K562 (cell line): ENCODE measurements at regions not wholly inside any gene's neighbourhood (a gene's known extent, or its start where the extent isn't known, plus 50 kb on each side); places are given as distances from the start of the nearest gene placed in this dataset.

Source experiments
- ATAC-seq: fragments of 200-7000 bp; cut with Tn5 transposase; 3 replicates; pipeline ENCODE4 v1.9.1; 2020; ENCODE audit warnings: moderate library complexity
- BruUV-seq: library from RNA; stranded (reverse); fragments of 400-500 nt; replicated peaks from 2 replicates; lab custom pipeline; 2021; lab: Mats Ljungman, UMichigan
- CTCF ChIA-PET: fragments of 300-600 bp; formaldehyde crosslinking; extraction: SDS; loops from one replicate; lab custom pipeline; 2021; ENCODE audit warnings: low intra/inter-chr PET ratio; lab: Yijun Ruan, JAX
- POLR2A ChIA-PET: fragments of 300-600, 350-650 bp; sonication (Branson Sonifier 250); formaldehyde crosslinking; extraction: SDS; loops from one replicate; lab custom pipeline; 2021; ENCODE audit warnings: antibody characterized with exemption, inconsistent platforms; lab: Yijun Ruan, JAX
- DNase-seq, 4 experiments: peaks; one replicate each; pipeline versions ENCODE4 v3.0.0 to v3.0.0-alpha.2; 2011 to 2018; ENCODE audit warnings: low spot score in 3 of 4, mixed read lengths in 3 of 4; ENCODE audit errors: extremely low read depth in 1 of 4
- FAIRE-seq: peaks from 2 replicates; lab custom pipeline; 2011; peaks lifted over from hg19 to GRCh38; lab: Jason Lieb, UNC
- H2AFZ ChIP-seq: 2 replicates; pipeline ENCODE4 v1.6.0; 2011; ENCODE audit warnings: low read depth, low read length, control low read depth, inconsistent platforms
- H3K27ac ChIP-seq: fragments of 200-600 bp; 3 replicates; pipeline ENCODE4 v1.8.0; 2011; ENCODE audit warnings: low read depth, mild to moderate bottlenecking, control low read depth, inconsistent platforms, low read length, moderate library complexity, mixed read lengths; ENCODE audit errors: extremely low read depth
- H3K27me3 ChIP-seq, 2 experiments: fragments of 300-600 bp in 1 of 2; 2 replicates in 1 of 2; 3 replicates in 1 of 2; pipeline versions ENCODE4 v1.6.0 to v1.8.0; 2011; ENCODE audit warnings: inconsistent platforms in 2 of 2, low read length in 2 of 2, mild to moderate bottlenecking in 1 of 2, mixed read lengths in 1 of 2, moderate library complexity in 1 of 2; ENCODE audit not compliant: control insufficient read depth in 2 of 2, insufficient read depth in 2 of 2
- H3K36me3 ChIP-seq: fragments of 300-600 bp; 3 replicates; pipeline ENCODE4 v1.8.0; 2011; ENCODE audit warnings: mild to moderate bottlenecking, low read length, inconsistent platforms; ENCODE audit not compliant: control insufficient read depth, insufficient read depth
- H3K4me1 ChIP-seq, 2 experiments: fragments of 200-600 bp in 1 of 2; replicated peaks in 1 of 2; 2 replicates in 1 of 2; 3 replicates in 1 of 2; pipeline versions ENCODE4 v1.5.1 to v1.8.0; 2011; ENCODE audit warnings: inconsistent platforms in 2 of 2, low read length in 2 of 2, mild to moderate bottlenecking in 1 of 2, mixed read lengths in 1 of 2, moderate library complexity in 1 of 2; ENCODE audit not compliant: control insufficient read depth in 2 of 2, insufficient read depth in 2 of 2
- H3K4me2 ChIP-seq: 2 replicates; pipeline ENCODE4 v1.6.1; 2011; ENCODE audit warnings: low read length, control low read depth, inconsistent platforms, mixed read lengths; ENCODE audit not compliant: insufficient read depth
- H3K4me3 ChIP-seq: fragments of 200-600 bp; sonication (generic), shearing (Covaris generic); 2 replicates; pipeline ENCODE4 v1.5.1; 2016; ENCODE audit warnings: control low read depth, inconsistent platforms
- H3K79me2 ChIP-seq: fragments of 200-600 bp; 3 replicates; pipeline ENCODE4 v1.8.0; 2011; ENCODE audit warnings: low read length, inconsistent platforms; ENCODE audit not compliant: control insufficient read depth, insufficient read depth
- H3K9ac ChIP-seq, 2 experiments: 2 replicates each; pipeline versions ENCODE4 v1.6.0 to v1.6.1; 2011; ENCODE audit warnings: low read depth in 2 of 2, low read length in 2 of 2, control low read depth in 1 of 2, inconsistent platforms in 1 of 2, mild to moderate bottlenecking in 1 of 2, mixed read lengths in 1 of 2; ENCODE audit not compliant: insufficient read depth in 1 of 2
- H3K9me1 ChIP-seq: one replicate; pipeline ENCODE4 v1.6.0; 2011; ENCODE audit warnings: inconsistent platforms, mild to moderate bottlenecking, low read length, moderate library complexity; ENCODE audit not compliant: control insufficient read depth, insufficient read depth
- H3K9me3 ChIP-seq: replicated peaks from 2 replicates; pipeline ENCODE4 v1.5.1; 2011; ENCODE audit warnings: low read depth, low read length, inconsistent platforms; ENCODE audit not compliant: control insufficient read depth, insufficient read depth
- H4K20me1 ChIP-seq: replicated peaks from 2 replicates; pipeline ENCODE4 v1.6.1; 2011; ENCODE audit warnings: low read length, inconsistent platforms, mixed read lengths; ENCODE audit not compliant: control insufficient read depth, insufficient read depth
- AFF4 ChIP-seq: sonication (generic); formaldehyde crosslinking; IDR thresholded peaks from 2 replicates; pipeline ENCODE4 v1.8.0; 2023; ENCODE audit warnings: mild to moderate bottlenecking, missing genetic modification reagents
- ELF4 ChIP-seq: fragments of 450-650 bp; formaldehyde crosslinking; IDR thresholded peaks from 2 replicates; pipeline ENCODE4 v1.4.0; 2022; ENCODE audit warnings: missing genetic modification characterization
- ETV1 ChIP-seq: fragments of 450-650 bp; conservative IDR thresholded peaks from 2 replicates; pipeline ENCODE4 v1.6.1; 2016; ENCODE audit warnings: missing genetic modification characterization, control low read depth, low read depth, missing compliant biosample characterization
- NFIC ChIP-seq: fragments of 450-650 bp; IDR thresholded peaks from 2 replicates; pipeline ENCODE4 v1.6.1; 2017; ENCODE audit warnings: mild to moderate bottlenecking, inconsistent platforms
- SFPQ ChIP-seq: fragments of 200-400 bp; formaldehyde crosslinking; IDR thresholded peaks from 2 replicates; pipeline ENCODE4 v1.6.1; 2017; ENCODE audit warnings: mild to moderate bottlenecking, low read depth, low read length, moderate library complexity
- TARDBP ChIP-seq: fragments of 450-650 bp; IDR thresholded peaks from 2 replicates; pipeline ENCODE4 v1.6.1; 2016
- USF2 ChIP-seq: sonication (generic); formaldehyde crosslinking; IDR thresholded peaks from 2 replicates; pipeline ENCODE4 v1.5.0; 2020; ENCODE audit warnings: missing genetic modification reagents
- XRCC5 ChIP-seq: fragments of 200-400 bp; formaldehyde crosslinking; IDR thresholded peaks from 2 replicates; pipeline ENCODE4 v1.6.1; 2017; ENCODE audit warnings: low read depth, mild to moderate bottlenecking, low read length
- ZNF436 ChIP-seq: fragments of 250-450, 450-650 bp; sonication (Bioruptor Pico); formaldehyde crosslinking; IDR thresholded peaks from 2 replicates; pipeline ENCODE4 v1.7.0; 2020; ENCODE audit warnings: mild to moderate bottlenecking
- ZSCAN32 ChIP-seq: fragments of 450-650 bp; formaldehyde crosslinking; IDR thresholded peaks from 2 replicates; pipeline ENCODE4 v1.4.0; 2020; ENCODE audit warnings: mild to moderate bottlenecking, moderate library complexity
- ZZZ3 ChIP-seq: fragments of 450-650 bp; IDR thresholded peaks from 2 replicates; pipeline ENCODE4 v1.6.1; 2016; ENCODE audit warnings: antibody characterized with exemption, mild to moderate bottlenecking, moderate library complexity
- WGBS: fragments of 100-300 bp; shearing (Covaris generic); methylation state at CpG from one replicate; pipeline ENCODE4 v1.1.6; 2016; ENCODE audit warnings: low coverage, mixed read lengths; ENCODE audit not compliant: insufficient coverage; ENCODE audit errors: missing lambda C conversion rate; 5-methylcytosine and 5-hydroxymethylcytosine counted together
- in situ Hi-C: fragments of 300-500 bp; cut with MboI; formaldehyde crosslinking; loops from 4 replicates; pipeline ENCODE4 v1.15.0; 2018; ENCODE audit warnings: inconsistent platforms, mixed read lengths
- intact Hi-C: fragments of 100-400 bp; cut with micrococcal nuclease; formaldehyde crosslinking; loops from 2 replicates; pipeline ENCODE4 v1.14.2; 2022

GRCh38 chr14:103225476-103225875 lies 102.2 kb downstream of the TNFAIP2 start:
- in situ Hi-C loops (no loop called here), intact Hi-C loops (no loop called here)
- Histone ChIP-seq H3K27me3 (no peaks in the 10 kb centered on the region; a peak in 1 of 5 replicates), H3K36me3 (no peaks in the 10 kb centered on the region), H3K9me1 (no peaks in the 10 kb centered on the region), H3K9me3 (no peaks in the 10 kb centered on the region), H4K20me1 (no peaks in the 10 kb centered on the region), H3K4me1 (peaks cover 2 to 18% of the 10 kb centered on the region in 2 experiments; a peak in 4 of 5 replicates), H2AFZ (peak overlapping the region; percentile 70), H3K4me2 (0 out of 2 replicates have a peak overlapping the region, but pooled peaks have one; percentile 24), H3K9ac (peak overlapping the region in 1 of 2 experiments; percentile 71; a peak in 1 of 4 replicates), H3K79me2 (no peaks in the 10 kb centered on the region), H3K4me3 (no peak overlapping the region), H3K27ac (no peak overlapping the region)
- DNase-seq = no peak
- BruUV-seq = no TSS peak
- peak; percentile 26; the same call in 2 of the 3 replicates for ATAC-seq
- ChIA-PET POLR2A (interaction anchor here (0.7 to 2.1 kb wide), 2 partner anchors 10 to 18 kb away, joined by 3 to 6 read pairs; no protein-coding TSS in a partner anchor), CTCF (no interaction called here)
- FAIRE-seq = no peak
- WGBS = 22% methylated on average over 13 of the region's 13 CpGs
- TF ChIP-seq SFPQ = no peak
- TF ChIP-seq ZNF436 (CRISPR knock-in tag) = no peak
- no peak for TF ChIP-seq AFF4
- no peak for TF ChIP-seq NFIC
- no peak for TF ChIP-seq ZSCAN32 (CRISPR knock-in tag)
- no peak for TF ChIP-seq ETV1 (tag)
- TF ChIP-seq TARDBP = no peak
- no peak for TF ChIP-seq XRCC5
- no peak for TF ChIP-seq ZZZ3
- no peak for TF ChIP-seq ELF4 (CRISPR knock-in tag)
- TF ChIP-seq USF2 (CRISPR knock-in tag) = no peak
